ENCODE measurements at regions not wholly inside any gene's neighbourhood (a gene's known extent, or its start where the extent isn't known, plus 50 kb on each side); places are given as distances from the start of the nearest gene placed in this dataset.

GRCh38 chr2:205858275-205858674 is 176.0 kb downstream of the NRP2 start:
- no peak for ATAC-seq
- Mint-ChIP-seq H3K36me3 (no peaks in the 10 kb centered on the region), H3K4me1 (peaks cover under 1% of the 10 kb centered on the region), H3K27me3 (ENCODE audit: low read depth) (no peaks in the 10 kb centered on the region; the same call in none of the 2 replicates), H3K9me3 (peaks cover 13% of the 10 kb centered on the region), H3K4me3 (no peak overlapping the region), H3K27ac (no peak overlapping the region)
- POLR2A ChIA-PET = interaction anchor here (0.9 kb wide), 1 partner anchor 395 kb away, joined by 3 read pairs; no protein-coding TSS in a partner anchor
- CTCF ChIA-PET = interaction anchor here (1.4 kb wide), 1 partner anchor 68 kb away, joined by 6 read pairs; no protein-coding TSS in a partner anchor
- DNase-seq (ENCODE audit: low spot score) = no peak
- TF ChIP-seq GRHL2 (CRISPR knock-in tag; IDR thresholded peaks at IDR 0.05; ENCODE audit: insufficient replicate concordance, severe bottlenecking) = no peak
- TF ChIP-seq JUN (CRISPR knock-in tag; IDR thresholded peaks at IDR 0.05) = no peak
- TF ChIP-seq, protein P1, sequence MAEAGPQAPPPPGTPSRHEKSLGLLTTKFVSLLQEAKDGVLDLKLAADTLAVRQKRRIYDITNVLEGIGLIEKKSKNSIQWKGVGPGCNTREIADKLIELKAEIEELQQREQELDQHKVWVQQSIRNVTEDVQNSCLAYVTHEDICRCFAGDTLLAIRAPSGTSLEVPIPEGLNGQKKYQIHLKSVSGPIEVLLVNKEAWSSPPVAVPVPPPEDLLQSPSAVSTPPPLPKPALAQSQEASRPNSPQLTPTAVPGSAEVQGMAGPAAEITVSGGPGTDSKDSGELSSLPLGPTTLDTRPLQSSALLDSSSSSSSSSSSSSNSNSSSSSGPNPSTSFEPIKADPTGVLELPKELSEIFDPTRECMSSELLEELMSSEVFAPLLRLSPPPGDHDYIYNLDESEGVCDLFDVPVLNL (CRISPR knock-in tag; IDR thresholded peaks at IDR 0.05; ENCODE audit: borderline replicate concordance, low read depth) = no peak

DNA sequence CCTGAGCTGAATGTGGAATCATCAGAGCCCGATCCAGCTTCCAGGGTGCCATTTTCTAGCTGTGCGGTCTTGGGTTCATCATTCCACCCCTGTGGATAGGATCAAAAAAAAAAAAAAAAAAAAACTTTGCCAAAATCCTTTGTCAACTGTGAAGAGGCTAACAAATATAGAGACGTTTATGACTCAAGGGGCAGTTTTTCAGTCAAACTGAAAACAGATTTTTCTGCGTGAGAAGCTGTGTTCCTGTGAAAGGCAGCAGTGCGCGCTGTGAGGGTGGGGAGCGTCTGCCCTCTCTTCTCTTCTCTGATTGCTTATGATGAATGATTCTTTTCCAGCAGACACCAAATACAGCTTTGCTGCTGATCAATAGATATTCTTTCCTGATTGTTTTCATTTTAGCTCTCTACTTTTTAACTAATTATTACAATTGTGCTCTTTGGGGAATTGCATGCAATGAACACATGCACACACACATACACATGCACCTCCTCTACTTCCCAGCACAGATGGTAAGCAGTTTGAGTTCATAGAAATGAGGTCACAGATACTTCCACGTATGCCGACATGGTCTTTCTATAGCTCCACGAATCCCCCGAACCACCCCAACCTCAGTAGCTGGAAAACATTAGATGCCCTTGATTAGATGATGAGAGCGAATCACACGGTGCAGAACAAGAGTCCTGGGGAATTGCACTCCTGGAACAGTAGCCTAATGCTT is 175.4 kb downstream of the NRP2 start:
- Mint-ChIP-seq H3K4me1 (peaks cover 6% of the 10 kb centered on the region), H3K4me3 (no peak overlapping the region), H3K9me3 (peaks cover 13% of the 10 kb centered on the region), H3K27me3 (ENCODE audit: low read depth) (no peaks in the 10 kb centered on the region; the same call in none of the 2 replicates), H3K36me3 (no peaks in the 10 kb centered on the region), H3K27ac (no peak overlapping the region)
- POLR2A ChIA-PET = interaction anchor here (0.9 kb wide), 1 partner anchor 394 kb away, joined by 3 read pairs; no protein-coding TSS in a partner anchor
- TF ChIP-seq ZNF232 (CRISPR knock-in tag; IDR thresholded peaks at IDR 0.05) = no peak
- TF ChIP-seq, protein P2, sequence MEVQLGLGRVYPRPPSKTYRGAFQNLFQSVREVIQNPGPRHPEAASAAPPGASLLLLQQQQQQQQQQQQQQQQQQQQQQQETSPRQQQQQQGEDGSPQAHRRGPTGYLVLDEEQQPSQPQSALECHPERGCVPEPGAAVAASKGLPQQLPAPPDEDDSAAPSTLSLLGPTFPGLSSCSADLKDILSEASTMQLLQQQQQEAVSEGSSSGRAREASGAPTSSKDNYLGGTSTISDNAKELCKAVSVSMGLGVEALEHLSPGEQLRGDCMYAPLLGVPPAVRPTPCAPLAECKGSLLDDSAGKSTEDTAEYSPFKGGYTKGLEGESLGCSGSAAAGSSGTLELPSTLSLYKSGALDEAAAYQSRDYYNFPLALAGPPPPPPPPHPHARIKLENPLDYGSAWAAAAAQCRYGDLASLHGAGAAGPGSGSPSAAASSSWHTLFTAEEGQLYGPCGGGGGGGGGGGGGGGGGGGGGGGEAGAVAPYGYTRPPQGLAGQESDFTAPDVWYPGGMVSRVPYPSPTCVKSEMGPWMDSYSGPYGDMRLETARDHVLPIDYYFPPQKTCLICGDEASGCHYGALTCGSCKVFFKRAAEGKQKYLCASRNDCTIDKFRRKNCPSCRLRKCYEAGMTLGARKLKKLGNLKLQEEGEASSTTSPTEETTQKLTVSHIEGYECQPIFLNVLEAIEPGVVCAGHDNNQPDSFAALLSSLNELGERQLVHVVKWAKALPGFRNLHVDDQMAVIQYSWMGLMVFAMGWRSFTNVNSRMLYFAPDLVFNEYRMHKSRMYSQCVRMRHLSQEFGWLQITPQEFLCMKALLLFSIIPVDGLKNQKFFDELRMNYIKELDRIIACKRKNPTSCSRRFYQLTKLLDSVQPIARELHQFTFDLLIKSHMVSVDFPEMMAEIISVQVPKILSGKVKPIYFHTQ (CRISPR knock-in tag; IDR thresholded peaks at IDR 0.05) = no peak
- no peak for TF ChIP-seq SMAD3 (CRISPR knock-in tag; IDR thresholded peaks at IDR 0.05; ENCODE audit: borderline replicate concordance)
- no peak for TF ChIP-seq NFE2L1 (CRISPR knock-in tag; IDR thresholded peaks at IDR 0.05)
- TF ChIP-seq ZNF138 (CRISPR knock-in tag; conservative IDR thresholded peaks at IDR 0.05) = no peak
- TF ChIP-seq, protein P3, sequence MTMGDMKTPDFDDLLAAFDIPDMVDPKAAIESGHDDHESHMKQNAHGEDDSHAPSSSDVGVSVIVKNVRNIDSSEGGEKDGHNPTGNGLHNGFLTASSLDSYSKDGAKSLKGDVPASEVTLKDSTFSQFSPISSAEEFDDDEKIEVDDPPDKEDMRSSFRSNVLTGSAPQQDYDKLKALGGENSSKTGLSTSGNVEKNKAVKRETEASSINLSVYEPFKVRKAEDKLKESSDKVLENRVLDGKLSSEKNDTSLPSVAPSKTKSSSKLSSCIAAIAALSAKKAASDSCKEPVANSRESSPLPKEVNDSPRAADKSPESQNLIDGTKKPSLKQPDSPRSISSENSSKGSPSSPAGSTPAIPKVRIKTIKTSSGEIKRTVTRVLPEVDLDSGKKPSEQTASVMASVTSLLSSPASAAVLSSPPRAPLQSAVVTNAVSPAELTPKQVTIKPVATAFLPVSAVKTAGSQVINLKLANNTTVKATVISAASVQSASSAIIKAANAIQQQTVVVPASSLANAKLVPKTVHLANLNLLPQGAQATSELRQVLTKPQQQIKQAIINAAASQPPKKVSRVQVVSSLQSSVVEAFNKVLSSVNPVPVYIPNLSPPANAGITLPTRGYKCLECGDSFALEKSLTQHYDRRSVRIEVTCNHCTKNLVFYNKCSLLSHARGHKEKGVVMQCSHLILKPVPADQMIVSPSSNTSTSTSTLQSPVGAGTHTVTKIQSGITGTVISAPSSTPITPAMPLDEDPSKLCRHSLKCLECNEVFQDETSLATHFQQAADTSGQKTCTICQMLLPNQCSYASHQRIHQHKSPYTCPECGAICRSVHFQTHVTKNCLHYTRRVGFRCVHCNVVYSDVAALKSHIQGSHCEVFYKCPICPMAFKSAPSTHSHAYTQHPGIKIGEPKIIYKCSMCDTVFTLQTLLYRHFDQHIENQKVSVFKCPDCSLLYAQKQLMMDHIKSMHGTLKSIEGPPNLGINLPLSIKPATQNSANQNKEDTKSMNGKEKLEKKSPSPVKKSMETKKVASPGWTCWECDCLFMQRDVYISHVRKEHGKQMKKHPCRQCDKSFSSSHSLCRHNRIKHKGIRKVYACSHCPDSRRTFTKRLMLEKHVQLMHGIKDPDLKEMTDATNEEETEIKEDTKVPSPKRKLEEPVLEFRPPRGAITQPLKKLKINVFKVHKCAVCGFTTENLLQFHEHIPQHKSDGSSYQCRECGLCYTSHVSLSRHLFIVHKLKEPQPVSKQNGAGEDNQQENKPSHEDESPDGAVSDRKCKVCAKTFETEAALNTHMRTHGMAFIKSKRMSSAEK (CRISPR knock-in tag; IDR thresholded peaks at IDR 0.05; ENCODE audit: borderline replicate concordance) = no peak
- TF ChIP-seq EMX1 (CRISPR knock-in tag; IDR thresholded peaks at IDR 0.05) = no peak
- TF ChIP-seq RORB (CRISPR knock-in tag; IDR thresholded peaks at IDR 0.05) = no peak
- TF ChIP-seq ESRRA (CRISPR knock-in tag; IDR thresholded peaks at IDR 0.05; ENCODE audit: borderline replicate concordance) = no peak
- TF ChIP-seq NR1H2 (CRISPR knock-in tag; IDR thresholded peaks at IDR 0.05) = no peak
- ATAC-seq (no peak), DNase-seq (ENCODE audit: low spot score) (no peak)
- CTCF ChIA-PET = interaction anchor here (0.7 to 1.1 kb wide), 2 partner anchors 54 to 137 kb away, joined by 3 read pairs; no protein-coding TSS in a partner anchor

DNA sequence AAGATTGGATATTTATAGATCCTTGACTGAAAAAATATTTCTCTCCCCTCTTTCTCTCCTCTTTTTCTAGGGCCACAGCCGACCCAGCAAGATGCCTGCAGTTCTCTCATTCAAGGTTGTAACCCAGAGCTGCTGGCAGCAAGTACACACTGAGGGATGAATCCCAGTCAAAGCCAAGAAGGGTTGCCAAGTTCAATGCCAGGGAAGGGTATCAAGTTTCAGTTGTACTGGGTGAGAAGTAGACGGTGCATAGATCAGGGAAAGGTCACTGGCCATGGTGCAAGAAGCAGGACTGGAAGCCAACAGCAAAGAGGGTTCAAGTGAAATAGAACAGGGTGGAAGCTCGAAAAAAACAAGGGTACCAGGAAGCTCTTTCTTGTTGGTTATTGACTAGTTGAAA is 170.2 kb downstream of the NRP2 start:
- POLR2A ChIA-PET = no interaction called here
- ATAC-seq (no peak), DNase-seq (ENCODE audit: low spot score) (no peak)
- CTCF ChIA-PET = interaction anchor here (0.6 to 1.5 kb wide), 3 partner anchors 38 to 84 kb away, joined by 3 to 5 read pairs (median 3); no protein-coding TSS in a partner anchor
- Mint-ChIP-seq H3K4me3 (no peak overlapping the region), H3K27ac (no peak overlapping the region), H3K27me3 (ENCODE audit: low read depth) (no peaks in the 10 kb centered on the region; the same call in none of the 2 replicates), H3K9me3 (peaks cover 17% of the 10 kb centered on the region), H3K4me1 (peaks cover 25% of the 10 kb centered on the region), H3K36me3 (no peaks in the 10 kb centered on the region)
- TF ChIP-seq, protein P3 (CRISPR knock-in tag; IDR thresholded peaks at IDR 0.05; ENCODE audit: borderline replicate concordance) = no peak
- TF ChIP-seq ZNF317 (CRISPR knock-in tag; IDR thresholded peaks at IDR 0.05; ENCODE audit: borderline replicate concordance, low read depth) = no peak
- TF ChIP-seq FOXP1 (CRISPR knock-in tag; IDR thresholded peaks at IDR 0.05; ENCODE audit: borderline replicate concordance) = no peak
- TF ChIP-seq, protein P4, sequence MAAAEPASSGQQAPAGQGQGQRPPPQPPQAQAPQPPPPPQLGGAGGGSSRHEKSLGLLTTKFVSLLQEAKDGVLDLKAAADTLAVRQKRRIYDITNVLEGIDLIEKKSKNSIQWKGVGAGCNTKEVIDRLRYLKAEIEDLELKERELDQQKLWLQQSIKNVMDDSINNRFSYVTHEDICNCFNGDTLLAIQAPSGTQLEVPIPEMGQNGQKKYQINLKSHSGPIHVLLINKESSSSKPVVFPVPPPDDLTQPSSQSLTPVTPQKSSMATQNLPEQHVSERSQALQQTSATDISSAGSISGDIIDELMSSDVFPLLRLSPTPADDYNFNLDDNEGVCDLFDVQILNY (CRISPR knock-in tag; IDR thresholded peaks at IDR 0.05) = no peak
- TF ChIP-seq CBFB (CRISPR knock-in tag; IDR thresholded peaks at IDR 0.05; ENCODE audit: low read depth) = no peak
- TF ChIP-seq ZNF232 (CRISPR knock-in tag; IDR thresholded peaks at IDR 0.05) = no peak

Data from WTC11 (cell line).